HG03060 (cell line): ENCODE measurements at regions not wholly inside any gene's neighbourhood (a gene's known extent, or its start where the extent isn't known, plus 50 kb on each side); places are given as distances from the start of the nearest gene placed in this dataset.

Experiments used
- ATAC-seq: cut with Tn5 transposase; IDR thresholded peaks from one replicate; pipeline ENCODE4 v1.9.1; 2021; ENCODE audit warnings: low read depth, moderate number of reproducible peaks; ENCODE audit not compliant: unreplicated experiment

- no peak for ATAC-seq
Measured at GRCh38 chr12:115606040-115606439, 671.5 kb downstream of the MED13L start.

- no peak for ATAC-seq
Measured at GRCh38 chr12:115598871-115599811, 678.4 kb downstream of the MED13L start.

- no peak for ATAC-seq
Measured at GRCh38 chr12:115597157-115597712, 680.3 kb downstream of the MED13L start.

- no peak for ATAC-seq
Measured at GRCh38 chr12:115588131-115588530, 689.4 kb downstream of the MED13L start.

- no peak for ATAC-seq
Measured at GRCh38 chr12:115584156-115584555, 693.3 kb downstream of the MED13L start.

GRCh38 chr12:115583591-115583990 is 693.9 kb downstream of the MED13L start:
- ATAC-seq: no peak

- no peak for ATAC-seq
Measured at GRCh38 chr12:115577401-115577800, 700.1 kb downstream of the MED13L start.

- no peak for ATAC-seq
Measured at GRCh38 chr12:115574826-115575225, 702.7 kb downstream of the MED13L start.

- peak; percentile 97 for ATAC-seq
Measured at GRCh38 chr12:115572440-115572839, 705.1 kb downstream of the MED13L start.

GRCh38 chr12:115571446-115571845 is 706.0 kb downstream of the MED13L start:
- no peak for ATAC-seq

GRCh38 chr12:115571027-115571426 is 706.5 kb downstream of the MED13L start:
- no peak for ATAC-seq

- no peak for ATAC-seq
Measured at GRCh38 chr12:115570069-115570777, 707.3 kb downstream of the MED13L start.

- no peak for ATAC-seq
Measured at GRCh38 chr12:115569345-115570068, 708.0 kb downstream of the MED13L start.

GRCh38 chr12:115558281-115558680 is 719.2 kb downstream of the MED13L start:
- ATAC-seq: no peak

- no peak for ATAC-seq
Measured at GRCh38 chr12:115553622-115554021, 723.9 kb downstream of the MED13L start.

GRCh38 chr12:115543269-115543668 is 734.2 kb downstream of the MED13L start:
- no peak for ATAC-seq

GRCh38 chr12:115542656-115543055 is 734.8 kb downstream of the MED13L start:
- no peak for ATAC-seq

GRCh38 chr12:115541891-115542421 is 735.5 kb downstream of the MED13L start:
- ATAC-seq: no peak

- no peak for ATAC-seq
Measured at GRCh38 chr12:115528466-115528865, 749.0 kb downstream of the MED13L start.

GRCh38 chr12:115521771-115522409 is 755.6 kb downstream of the MED13L start:
- no peak for ATAC-seq
